Endothelial cell of umbilical vein (primary cell): ENCODE measurements at regions not wholly inside any gene's neighbourhood (a gene's known extent, or its start where the extent isn't known, plus 50 kb on each side); places are given as distances from the start of the nearest gene placed in this dataset.

Experiments used
- BruUV-seq: library from RNA; stranded (reverse); fragments of 400-500 nt; replicated peaks from 2 replicates; lab custom pipeline; 2021; lab: Mats Ljungman, UMichigan
- CTCF ChIA-PET: fragments of 300-600, 350-600 bp; sonication (Branson Sonifier 250); formaldehyde crosslinking; loops from one replicate; lab custom pipeline; 2021; ENCODE audit warnings: antibody characterized with exemption, inconsistent platforms; lab: Charles Lee
- POLR2A ChIA-PET: fragments of 300-600, 350-600 bp; sonication (Branson Sonifier 250); formaldehyde crosslinking; loops from one replicate; lab custom pipeline; 2021; ENCODE audit warnings: antibody characterized with exemption, inconsistent platforms; lab: Charles Lee
- DNase-seq: peaks from one replicate; pipeline ENCODE4 v3.0.0-alpha.2; 2011; ENCODE audit warnings: low read depth, low spot score
- FAIRE-seq: peaks from 2 replicates; lab custom pipeline; 2011; peaks lifted over from hg19 to GRCh38; lab: Jason Lieb, UNC
- H2AFZ ChIP-seq: 2 replicates; pipeline ENCODE4 v1.6.0; 2012; ENCODE audit warnings: low read depth, low read length, control low read depth, inconsistent platforms
- H3K27ac ChIP-seq: 2 replicates; pipeline ENCODE4 v1.5.1; 2011; ENCODE audit warnings: low read depth, mild to moderate bottlenecking, control low read depth, low read length, moderate library complexity; ENCODE audit not compliant: insufficient read depth
- H3K27me3 ChIP-seq, 2 experiments: 2 replicates each; pipeline versions ENCODE4 v1.6.0 to v1.6.1; 2011; ENCODE audit warnings: low read length in 2 of 2, mixed read lengths in 1 of 2; ENCODE audit not compliant: control insufficient read depth in 2 of 2, insufficient read depth in 2 of 2
- H3K36me3 ChIP-seq, 2 experiments: 2 replicates in 1 of 2; 3 replicates in 1 of 2; pipeline ENCODE4 v1.5.1; 2011; ENCODE audit warnings: low read length in 2 of 2, mild to moderate bottlenecking in 1 of 2, moderate library complexity in 1 of 2; ENCODE audit not compliant: control insufficient read depth in 2 of 2, insufficient read depth in 2 of 2; ENCODE audit errors: extremely low read depth in 1 of 2
- H3K4me1 ChIP-seq: 3 replicates; pipeline ENCODE4 v1.5.1; 2011; ENCODE audit warnings: mild to moderate bottlenecking, low read length; ENCODE audit not compliant: control insufficient read depth, insufficient read depth; ENCODE audit errors: extremely low read depth
- H3K4me2 ChIP-seq: 2 replicates; pipeline ENCODE4 v1.6.1; 2011; ENCODE audit warnings: low read length, control low read depth, mixed read lengths; ENCODE audit not compliant: insufficient read depth
- H3K4me3 ChIP-seq, 3 experiments: fragments of 200-600 bp in 1 of 3; sonication (generic), shearing (Covaris generic) in 1 of 3; replicated peaks in 1 of 3; 2 replicates each; pipeline ENCODE4 v1.5.1; 2011 to 2016; ENCODE audit warnings: control low read depth in 3 of 3, low read length in 3 of 3, mild to moderate bottlenecking in 2 of 3, inconsistent platforms in 1 of 3, low read depth in 1 of 3, moderate library complexity in 1 of 3; ENCODE audit not compliant: insufficient read depth in 1 of 3
- H3K79me2 ChIP-seq: 2 replicates; pipeline ENCODE4 v1.6.0; 2012; ENCODE audit warnings: low read length, inconsistent platforms; ENCODE audit not compliant: control insufficient read depth, insufficient read depth
- H3K9ac ChIP-seq: replicated peaks from 2 replicates; pipeline ENCODE3; 2011; ENCODE audit warnings: low read length, control low read depth; ENCODE audit not compliant: insufficient read depth; ENCODE audit errors: extremely low read depth
- H3K9me1 ChIP-seq: replicated peaks from 3 replicates; pipeline ENCODE4 v1.6.0; 2011; ENCODE audit warnings: mild to moderate bottlenecking, low read length; ENCODE audit not compliant: control insufficient read depth, insufficient read depth; ENCODE audit errors: extremely low read depth
- H3K9me3 ChIP-seq: replicated peaks from 2 replicates; pipeline ENCODE4 v1.5.1; 2012; ENCODE audit warnings: low read length, inconsistent platforms; ENCODE audit not compliant: control insufficient read depth, insufficient read depth
- H4K20me1 ChIP-seq: replicated peaks from 2 replicates; pipeline ENCODE3; 2011; ENCODE audit warnings: mild to moderate bottlenecking, low read length; ENCODE audit not compliant: control insufficient read depth, insufficient read depth; ENCODE audit errors: extremely low read depth
- CTCF ChIP-seq, 2 donors: IDR thresholded peaks; 1 replicate in 1 of 2; 2 replicates in 1 of 2; pipeline ENCODE4 v1.5.1; 2011; ENCODE audit warnings: low read length in 2 of 2, mild to moderate bottlenecking in 2 of 2, moderate library complexity in 2 of 2, control low read depth in 1 of 2, inconsistent platforms in 1 of 2, low read depth in 1 of 2; ENCODE audit not compliant: insufficient read depth in 1 of 2; ENCODE audit errors: extremely low read depth in 1 of 2
- FOS ChIP-seq: IDR thresholded peaks from 2 replicates; pipeline ENCODE4 v1.6.1; 2011; ENCODE audit warnings: mild to moderate bottlenecking, low read length, moderate library complexity, borderline replicate concordance; ENCODE audit not compliant: insufficient read depth
- GATA2 ChIP-seq: IDR thresholded peaks from 2 replicates; pipeline ENCODE4 v1.7.0; 2011; ENCODE audit warnings: low read depth, mild to moderate bottlenecking, moderate library complexity, mixed read lengths, low read length; ENCODE audit not compliant: insufficient read length, insufficient read depth
- JUN ChIP-seq: IDR thresholded peaks from 2 replicates; pipeline ENCODE4 v1.6.1; 2011; ENCODE audit warnings: borderline replicate concordance, low read depth; ENCODE audit not compliant: insufficient read length, insufficient read depth
- MYC ChIP-seq: IDR thresholded peaks from one replicate; pipeline ENCODE4 v1.6.1; 2011; ENCODE audit warnings: mild to moderate bottlenecking, low read depth, low read length
- POLR2A ChIP-seq: IDR thresholded peaks from 2 replicates; pipeline ENCODE4 v1.6.1; 2012; ENCODE audit warnings: low read depth, mild to moderate bottlenecking, control low read depth, low read length
- POLR2AphosphoS5 ChIP-seq: IDR thresholded peaks from 2 replicates; pipeline ENCODE4 v1.6.1; 2012; ENCODE audit warnings: low read depth, mild to moderate bottlenecking, control low read depth, low read length, moderate library complexity; ENCODE audit not compliant: insufficient read depth
- dilution Hi-C: fragments of 300-500 bp; cut with MboI; formaldehyde crosslinking; loops from one replicate; pipeline ENCODE4 v1.15.0; 2019; ENCODE audit warnings: low sequenced_read_pairs; ENCODE audit not compliant: extremely low pct_ligation_motif_present
- intact Hi-C: fragments of 100-400 bp; cut with micrococcal nuclease; formaldehyde crosslinking; loops from one replicate; pipeline ENCODE4 v1.10.0; 2022
- TF ChIP-seq, protein P1 (sequence below): IDR thresholded peaks from 2 replicates; pipeline ENCODE4 v1.6.1; 2011; ENCODE audit not compliant: insufficient read depth, insufficient read length

DNA sequence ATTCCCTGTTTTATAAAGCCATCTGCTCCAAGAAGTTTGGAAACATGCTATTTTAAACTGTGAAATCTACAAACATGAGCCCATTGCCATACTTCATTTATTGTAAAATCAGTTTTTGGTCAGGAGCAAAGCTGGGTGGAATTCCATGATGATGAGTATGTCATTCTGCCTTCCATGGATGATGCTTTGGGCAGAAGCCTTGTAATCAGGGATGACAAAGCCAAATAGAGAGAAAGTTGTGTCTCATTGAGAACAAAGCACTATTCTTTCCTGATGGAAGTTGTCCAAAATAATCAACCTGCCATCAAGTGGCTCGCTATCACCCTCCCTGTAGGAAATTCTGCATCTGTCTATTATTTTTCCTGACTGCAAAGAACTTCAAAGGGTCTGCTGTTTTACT, 313.0 kb upstream of the DEFB112 start:
- no peaks in the 10 kb centered on the region for H3K36me3 ChIP-seq
- H3K27ac ChIP-seq, result no peak overlapping the region
- H3K4me2 ChIP-seq, result no peak overlapping the region
- no peaks in the 10 kb centered on the region for H3K79me2 ChIP-seq
- intact Hi-C loops, result no loop called here
- no peaks in the 10 kb centered on the region for H3K9me1 ChIP-seq
- H3K9me3 ChIP-seq, result peaks cover 2% of the 10 kb centered on the region
- H3K4me3 ChIP-seq, result no peak overlapping the region
- ChIA-PET POLR2A (no interaction called here), CTCF (no interaction called here)
- dilution Hi-C loops, result no loop called here
- no TSS peak for BruUV-seq
- no peak overlapping the region for H2AFZ ChIP-seq
- H4K20me1 ChIP-seq, result no peaks in the 10 kb centered on the region
- H3K27me3 ChIP-seq, result no peaks in the 10 kb centered on the region
- TF ChIP-seq POLR2AphosphoS5 (no peak), JUN (no peak), GATA2 (no peak), POLR2A (no peak), MYC (no peak), FOS (no peak), CTCF (IDR thresholded peaks at IDR 0.05; ENCODE audit: extremely low read depth in 1 of 2, insufficient read depth in 1 of 2, low read depth in 1 of 2, low read length in 2 of 2) (no peak)
- TF ChIP-seq, protein P1, sequence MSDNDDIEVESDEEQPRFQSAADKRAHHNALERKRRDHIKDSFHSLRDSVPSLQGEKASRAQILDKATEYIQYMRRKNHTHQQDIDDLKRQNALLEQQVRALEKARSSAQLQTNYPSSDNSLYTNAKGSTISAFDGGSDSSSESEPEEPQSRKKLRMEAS, result no peak
- H3K9ac ChIP-seq, result no peak overlapping the region
- DNase-seq (no peak), FAIRE-seq (no peak)
- no peaks in the 10 kb centered on the region for H3K4me1 ChIP-seq
